Skin epidermis (tissue), 12 donors: ENCODE measurements at regions not wholly inside any gene's neighbourhood (a gene's known extent, or its start where the extent isn't known, plus 50 kb on each side); places are given as distances from the start of the nearest gene placed in this dataset.

Source experiments
- H3K27ac ChIP-seq, 21 experiments: fragments of 200-600 bp; sonication (generic) in 11 of 21; one replicate each; pipeline ENCODE4 v1.5.0; 2020; ENCODE audit warnings: mild to moderate bottlenecking in 3 of 21, inconsistent platforms in 2 of 21, moderate library complexity in 2 of 21
- H3K4me3 ChIP-seq, 7 experiments: fragments of 200-600 bp; sonication (generic) in 2 of 7; one replicate each; pipeline ENCODE4 v1.5.0; 2020; ENCODE audit warnings: inconsistent platforms in 2 of 7, mild to moderate bottlenecking in 2 of 7, moderate library complexity in 1 of 7

DNA sequence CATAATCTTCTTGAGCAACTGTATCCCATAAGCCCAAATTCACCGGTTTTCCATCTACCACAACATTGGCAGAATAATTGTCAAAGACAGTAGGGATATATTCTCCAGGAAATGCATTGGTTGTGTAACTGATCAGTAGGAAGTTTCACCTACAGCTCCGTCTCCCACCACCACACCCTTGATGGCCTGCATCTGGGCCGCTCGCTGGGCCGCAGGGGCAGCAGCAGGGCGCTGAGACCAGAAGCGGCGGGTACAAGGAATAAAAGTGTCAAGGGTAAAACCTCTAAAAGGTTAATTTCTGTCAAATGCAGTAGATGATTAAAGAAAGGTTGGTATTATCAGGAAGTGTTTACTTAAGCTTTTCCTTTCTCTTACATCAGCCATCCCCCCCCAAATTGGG is 167.6 kb upstream of the DKK2 start:
- H3K27ac ChIP-seq = no peak overlapping the region
- H3K4me3 ChIP-seq = no peak overlapping the region

DNA sequence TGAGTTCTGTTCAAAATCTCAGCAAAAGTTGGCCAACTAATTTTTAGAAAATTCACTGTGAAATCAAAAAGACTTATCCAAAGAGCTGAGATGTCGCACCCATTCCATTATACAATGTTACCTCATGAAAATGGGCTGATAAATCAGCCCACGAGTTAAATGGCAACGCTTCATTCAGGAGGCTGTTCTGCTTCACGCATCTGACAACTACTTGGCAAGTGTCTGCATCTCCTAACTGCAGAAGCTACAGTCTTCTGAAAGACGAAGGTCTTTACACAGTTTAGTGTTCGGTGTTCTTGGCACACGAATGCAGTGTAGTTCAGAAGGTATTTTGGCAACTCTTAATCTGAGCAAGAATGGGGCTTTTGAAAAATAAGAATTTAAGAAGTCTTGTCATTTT is 166.6 kb upstream of the DKK2 start:
- Histone ChIP-seq H3K4me3 (no peak overlapping the region), H3K27ac (no peak overlapping the region)

DNA sequence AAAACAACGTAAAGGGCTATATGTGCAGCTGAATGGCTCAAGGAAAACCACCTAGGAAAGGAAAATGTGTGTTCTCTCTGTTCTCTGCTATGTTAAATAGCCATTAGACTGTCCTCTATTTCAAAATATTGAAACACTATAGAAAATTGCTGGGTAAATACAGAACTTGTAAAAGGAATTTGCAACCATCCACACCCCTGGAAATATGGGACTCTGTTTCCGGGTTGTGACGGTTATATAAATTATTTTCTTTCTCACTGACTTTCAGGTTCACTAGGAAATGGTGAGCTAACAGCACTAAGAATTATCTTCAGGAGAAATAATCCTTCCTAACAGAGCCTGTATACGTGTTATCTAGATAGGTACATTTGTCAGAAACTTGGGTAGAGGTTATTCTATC is 161.0 kb upstream of the DKK2 start:
- H3K4me3 ChIP-seq = no peak overlapping the region
- H3K27ac ChIP-seq = no peak overlapping the region

DNA sequence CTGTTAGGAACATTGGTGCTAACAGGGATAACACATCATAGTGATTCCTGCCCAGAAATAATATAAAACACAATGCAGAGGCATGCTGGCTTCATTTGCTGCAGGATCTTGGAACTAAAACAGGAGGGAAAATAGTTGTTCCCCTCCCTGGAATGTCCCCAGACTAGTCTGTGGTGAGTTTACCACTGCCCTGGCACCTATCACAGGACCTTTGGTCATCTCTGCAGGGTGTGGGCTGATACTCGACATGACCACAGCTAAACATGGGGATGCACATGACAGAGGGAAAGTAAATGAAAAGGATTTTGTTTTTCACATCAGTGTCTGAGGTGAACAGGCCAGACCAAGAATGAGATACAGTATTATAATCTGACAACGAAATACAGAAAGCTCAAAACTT is 160.2 kb upstream of the DKK2 start:
- Histone ChIP-seq H3K27ac (no peak overlapping the region), H3K4me3 (no peak overlapping the region)

DNA sequence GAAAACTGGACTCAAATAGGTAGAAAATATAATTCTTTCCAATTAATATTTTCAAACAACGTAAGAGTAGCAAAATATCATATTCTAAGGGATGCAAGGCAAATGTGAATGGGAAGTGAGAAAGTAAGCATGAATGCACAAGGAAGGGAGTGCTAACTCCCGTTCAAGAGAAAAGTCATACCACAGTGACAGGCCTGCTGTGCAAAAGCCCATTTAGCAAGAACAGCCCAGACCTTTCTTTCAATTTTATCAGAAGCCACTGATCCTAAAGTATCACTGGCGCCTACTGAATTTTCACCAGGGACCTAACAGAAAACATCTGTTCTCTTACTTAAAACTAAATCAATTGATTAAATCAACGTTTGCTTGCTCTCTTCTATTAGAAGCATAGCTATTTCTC is 157.9 kb upstream of the DKK2 start:
- H3K27ac ChIP-seq = no peak overlapping the region
- H3K4me3 ChIP-seq = no peak overlapping the region

DNA sequence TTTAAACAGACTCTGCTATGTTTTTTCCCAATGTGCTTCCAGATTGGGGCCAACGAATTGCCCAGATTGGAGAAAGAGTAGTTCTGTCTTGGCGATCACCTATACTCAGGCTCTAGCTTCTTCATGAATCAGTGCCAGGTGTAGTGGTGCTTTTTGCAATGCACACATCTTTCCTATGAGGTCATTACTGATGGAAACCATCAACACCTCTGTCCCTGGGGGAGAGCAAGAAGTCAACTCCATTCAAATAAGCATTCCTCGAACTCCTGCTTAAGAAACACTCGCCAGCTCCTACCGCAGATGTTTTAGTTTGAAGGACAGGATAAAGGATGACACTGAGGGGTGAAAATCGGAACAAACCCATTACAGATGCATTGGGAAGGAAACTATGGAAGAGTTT is 156.5 kb upstream of the DKK2 start:
- Histone ChIP-seq H3K4me3 (no peak overlapping the region), H3K27ac (no peak overlapping the region)

DNA sequence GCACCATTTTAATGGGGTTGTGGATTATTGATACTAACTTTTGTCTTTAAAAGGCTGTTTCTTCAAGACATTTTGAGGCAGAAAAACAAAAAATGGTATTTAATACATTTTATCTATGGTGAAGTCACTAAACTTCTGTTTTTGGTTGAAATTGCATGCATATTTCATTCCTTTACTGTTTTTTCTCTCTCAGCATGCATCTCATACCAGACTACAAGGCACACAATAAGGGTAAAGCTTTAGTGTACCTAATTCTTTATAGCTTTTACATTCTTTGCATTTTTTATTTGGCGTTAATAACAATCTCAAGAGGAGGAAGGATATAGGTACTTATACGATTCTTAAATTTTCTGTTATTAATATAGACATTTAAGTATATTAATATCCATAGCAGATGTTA is 151.0 kb upstream of the DKK2 start:
- H3K27ac ChIP-seq = no peak overlapping the region
- H3K4me3 ChIP-seq = no peak overlapping the region

DNA sequence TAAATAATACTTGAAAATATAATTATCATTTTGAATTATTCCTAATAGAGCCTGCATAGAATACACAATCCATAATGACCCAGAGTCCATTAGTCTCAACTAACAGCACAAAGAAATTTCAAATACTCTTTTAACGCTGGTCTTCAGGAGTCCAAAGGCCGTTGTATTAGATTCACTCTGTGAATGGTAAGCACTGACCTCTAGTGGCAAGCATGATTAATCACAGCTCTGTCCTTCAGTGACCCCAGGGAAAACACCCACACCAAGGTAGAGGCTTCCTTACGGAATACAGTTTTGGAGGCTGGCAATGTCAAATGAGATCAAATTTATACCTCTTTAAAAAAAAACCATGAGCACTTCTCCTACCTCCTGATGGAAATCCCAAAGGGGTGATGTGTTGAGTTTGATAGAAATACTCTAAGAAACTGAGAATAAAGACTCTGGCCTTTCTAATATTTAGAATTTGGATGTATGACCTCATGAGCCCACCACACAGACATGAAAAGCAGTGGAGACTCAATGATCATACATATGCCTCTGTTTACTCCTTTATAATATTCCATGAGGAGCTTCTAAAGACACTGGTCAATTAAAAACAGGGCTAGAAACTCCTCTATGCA is 147.2 kb upstream of the DKK2 start:
- H3K4me3 ChIP-seq = no peak overlapping the region
- no peak overlapping the region for H3K27ac ChIP-seq

DNA sequence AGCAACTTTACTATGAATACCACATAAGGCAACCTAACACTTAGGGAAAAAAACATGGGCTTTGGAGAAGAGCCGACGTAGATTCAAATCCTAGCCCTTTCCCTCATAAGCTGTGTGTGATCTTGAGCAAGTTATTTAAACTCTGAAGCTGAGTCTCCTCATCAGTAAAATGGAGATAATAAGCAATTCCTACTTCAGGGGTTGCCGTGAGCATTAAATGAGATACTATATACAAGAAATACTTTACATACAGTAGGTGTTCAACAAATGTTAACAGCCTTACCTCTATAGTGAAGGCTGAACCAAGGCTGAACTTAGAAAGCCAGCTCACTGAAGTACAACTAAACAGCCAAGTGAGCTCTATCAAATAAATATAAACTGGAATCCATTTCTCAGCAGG is 146.2 kb upstream of the DKK2 start:
- no peak overlapping the region for H3K4me3 ChIP-seq
- no peak overlapping the region for H3K27ac ChIP-seq

DNA sequence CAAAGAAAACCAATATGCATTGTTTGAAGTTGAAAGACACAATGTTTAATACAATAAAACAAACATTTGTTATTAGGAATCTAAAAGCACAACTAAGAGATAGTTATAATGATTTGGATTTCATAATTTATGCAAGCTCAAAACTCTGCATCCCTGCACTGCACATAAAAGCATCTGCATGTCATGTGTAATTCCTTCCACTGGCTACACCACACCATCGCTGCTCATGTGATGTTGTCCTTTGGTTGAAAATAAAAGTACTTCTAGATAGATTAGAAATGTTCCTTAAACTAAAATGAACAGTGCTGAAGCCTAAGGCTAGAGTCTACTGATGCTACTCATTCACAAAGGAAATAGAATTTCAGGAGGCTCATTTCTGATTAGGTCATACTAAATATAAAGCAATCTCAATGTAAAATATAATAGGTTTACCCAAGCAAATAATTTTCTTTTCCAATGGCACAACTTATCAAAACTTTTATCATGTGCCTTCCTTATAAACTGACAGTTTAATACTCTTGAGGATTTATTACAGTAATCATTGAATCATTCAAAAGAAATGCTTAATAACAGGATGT is 130.8 kb upstream of the DKK2 start:
- H3K4me3 ChIP-seq = no peak overlapping the region

DNA sequence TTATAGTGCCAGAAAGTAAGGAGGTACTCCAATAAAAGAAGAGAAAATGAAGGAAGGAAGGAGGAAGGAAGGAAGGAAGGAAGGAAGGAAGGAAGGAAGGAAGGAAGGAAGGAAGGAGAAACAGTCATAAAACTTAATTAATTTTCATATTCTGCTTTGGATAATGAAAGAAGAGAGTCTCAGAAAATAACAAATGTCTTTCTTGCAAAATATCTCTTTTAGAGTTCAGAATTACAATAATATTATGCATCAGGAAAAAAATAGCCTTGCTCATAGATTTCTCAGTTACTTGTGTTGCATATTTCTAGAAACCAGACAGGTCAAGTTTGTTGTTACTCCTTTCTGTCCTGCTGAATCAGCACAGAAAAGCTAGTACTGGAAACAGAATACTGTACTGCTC is 130.1 kb upstream of the DKK2 start:
- Histone ChIP-seq H3K4me3 (no peak overlapping the region), H3K27ac (no peak overlapping the region)

More for the DNA sequence above, 130.8 kb upstream of the DKK2 start:
- H3K27ac ChIP-seq = no peak overlapping the region

DNA sequence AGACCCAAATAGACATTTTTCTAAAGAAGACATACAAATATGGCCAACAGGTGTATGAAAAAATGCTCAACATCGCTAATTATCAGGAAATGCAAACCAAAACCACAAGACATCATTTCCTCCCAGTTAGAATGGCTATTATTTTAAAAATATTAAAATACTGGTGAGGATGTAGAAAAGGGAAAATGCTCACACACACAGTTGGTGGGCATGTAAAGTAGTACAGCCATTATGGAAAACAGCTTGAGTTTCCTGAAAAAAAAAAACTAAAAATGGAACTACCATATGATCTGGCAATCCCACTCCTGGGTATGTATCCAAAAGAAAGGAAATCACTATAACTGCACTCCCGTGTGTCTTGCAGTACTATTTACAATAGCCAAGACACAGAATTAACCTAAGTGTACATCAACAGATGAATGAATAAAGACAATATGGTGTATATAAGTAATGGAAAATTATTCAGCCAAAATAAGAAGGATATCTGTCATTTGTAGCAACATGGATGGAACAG is 128.9 kb upstream of the DKK2 start:
- Histone ChIP-seq H3K27ac (no peak overlapping the region), H3K4me3 (no peak overlapping the region)

DNA sequence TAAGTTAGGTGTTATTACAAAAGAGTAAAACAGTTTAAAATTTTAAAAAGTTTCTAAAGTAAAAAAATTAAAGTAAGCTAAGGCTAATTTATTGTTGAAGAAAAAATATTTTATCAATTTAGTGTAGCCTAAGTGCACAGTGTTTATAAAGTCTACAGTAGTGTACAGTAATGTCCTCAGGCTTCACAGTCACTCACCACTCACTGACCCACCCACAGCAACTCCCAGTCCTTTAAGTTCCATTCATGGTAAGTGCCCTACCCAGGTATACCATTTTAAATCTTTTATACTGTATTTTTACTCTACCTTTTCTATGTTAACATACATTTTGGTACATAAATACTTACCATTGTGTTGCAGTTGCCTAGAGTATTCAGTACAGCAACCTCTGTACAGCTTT is 120.3 kb upstream of the DKK2 start:
- Histone ChIP-seq H3K27ac (no peak overlapping the region), H3K4me3 (no peak overlapping the region)

DNA sequence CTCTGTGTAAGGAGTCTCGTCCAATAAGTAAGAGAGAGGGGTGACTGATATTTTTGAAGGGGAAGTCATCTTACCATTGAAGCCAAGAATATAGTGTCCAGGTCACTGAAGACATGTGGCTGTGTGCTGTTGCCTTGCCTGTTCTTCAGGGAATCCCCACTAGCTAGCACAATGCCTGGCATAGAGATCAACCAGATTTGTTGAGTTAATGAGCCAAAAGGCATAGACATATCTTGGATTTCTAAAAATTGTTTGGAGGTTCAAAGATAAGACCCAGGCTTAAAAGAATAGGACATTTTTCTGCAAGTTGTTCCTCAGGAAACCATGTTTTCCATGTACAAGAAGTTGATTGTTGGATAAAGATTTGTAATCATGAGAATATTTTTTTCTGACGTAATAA is 119.3 kb upstream of the DKK2 start:
- H3K4me3 ChIP-seq = no peak overlapping the region
- H3K27ac ChIP-seq = no peak overlapping the region

DNA sequence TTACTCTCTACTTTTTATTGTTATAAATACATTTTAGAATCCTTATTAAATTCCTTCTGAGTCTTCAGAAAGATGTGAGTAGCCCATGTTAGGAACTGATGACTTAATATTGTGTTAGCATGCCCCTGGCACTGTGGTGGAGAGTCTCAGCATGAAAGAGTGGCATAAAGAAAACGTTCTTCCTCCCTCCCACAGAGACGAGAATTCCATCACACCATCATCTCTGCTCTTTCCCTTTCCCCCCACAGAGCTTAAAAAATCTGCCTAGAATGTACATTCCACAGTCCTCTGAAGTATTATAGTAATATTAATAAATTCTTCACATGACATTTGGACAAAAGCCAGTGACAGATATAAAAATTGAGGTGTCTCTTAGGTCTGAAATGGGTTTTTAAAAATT is 117.8 kb upstream of the DKK2 start:
- Histone ChIP-seq H3K4me3 (no peak overlapping the region), H3K27ac (no peak overlapping the region)

DNA sequence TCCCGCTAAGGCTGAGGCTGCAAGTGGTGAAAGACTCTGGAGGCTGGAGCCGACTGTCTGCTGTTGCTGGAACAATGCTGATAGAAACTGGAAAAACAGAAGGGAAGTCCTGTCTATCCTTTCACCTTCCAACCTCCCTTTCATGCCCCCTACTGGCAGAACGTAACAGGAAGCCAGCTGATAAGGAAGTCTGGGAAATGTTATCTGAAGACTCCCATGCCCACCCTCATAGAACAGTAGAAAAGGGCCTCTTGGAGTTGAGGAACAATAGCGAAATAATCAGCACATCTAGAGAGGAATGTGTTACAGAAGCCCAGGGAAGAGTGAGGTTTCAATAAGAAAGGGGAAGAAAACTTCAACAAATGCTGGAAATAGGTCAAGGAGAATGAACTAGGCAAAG is 117.1 kb upstream of the DKK2 start:
- Histone ChIP-seq H3K4me3 (no peak overlapping the region), H3K27ac (no peak overlapping the region)

DNA sequence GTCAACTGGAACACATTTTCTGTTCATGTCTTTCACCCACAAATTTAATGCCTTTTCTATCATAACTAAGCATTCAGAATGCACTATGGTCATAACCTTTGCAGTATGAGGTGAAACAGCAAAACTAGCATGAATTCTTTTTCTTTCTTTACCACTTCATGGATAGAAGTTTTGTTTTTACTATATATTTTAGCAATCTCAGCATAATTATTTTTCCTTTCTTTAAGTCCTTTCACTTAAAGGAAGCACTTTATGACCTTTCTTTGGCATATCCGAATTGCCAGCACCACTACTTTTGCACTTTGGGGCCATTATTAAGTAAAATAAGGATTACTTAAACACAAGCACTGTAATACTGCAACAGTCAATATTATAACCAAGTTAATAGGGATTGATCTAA is 115.1 kb upstream of the DKK2 start:
- no peak overlapping the region for H3K27ac ChIP-seq
- no peak overlapping the region for H3K4me3 ChIP-seq

DNA sequence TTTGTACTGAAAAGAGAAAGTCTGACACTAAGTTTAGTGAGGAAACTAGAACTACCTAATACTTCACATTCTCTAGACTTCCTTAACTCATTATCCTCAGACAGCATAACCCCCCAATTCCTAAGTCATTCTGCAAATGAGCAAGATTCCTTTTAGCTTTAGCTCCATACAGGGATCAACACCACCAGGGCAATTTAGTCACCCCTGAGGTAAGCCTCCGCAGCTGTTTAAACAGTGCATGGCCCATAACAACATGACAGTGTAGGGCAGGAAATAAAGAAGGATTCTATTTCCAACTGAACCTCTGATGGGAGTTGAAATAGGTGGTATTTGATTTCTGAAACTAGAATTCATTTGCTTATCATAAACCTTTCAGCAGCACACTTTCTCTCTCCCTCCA is 112.8 kb upstream of the DKK2 start:
- Histone ChIP-seq H3K4me3 (no peak overlapping the region), H3K27ac (no peak overlapping the region)

DNA sequence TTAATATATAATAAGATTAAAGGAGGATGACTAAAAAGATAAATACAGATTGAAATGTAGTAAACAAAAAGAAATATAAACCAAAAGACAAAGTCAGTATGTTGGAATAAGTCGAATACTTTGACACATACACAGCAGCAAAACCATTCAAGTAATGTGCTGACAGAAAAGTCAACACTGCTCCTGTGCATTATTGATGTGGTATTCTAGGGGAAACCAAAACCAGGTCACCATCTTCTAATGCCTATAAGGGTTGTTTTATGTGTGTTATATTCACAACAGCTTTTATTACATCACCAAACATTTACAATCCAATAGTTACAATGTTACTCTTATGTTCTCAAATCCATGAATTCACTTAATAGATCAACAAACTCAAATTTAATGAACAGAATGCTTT is 111.8 kb upstream of the DKK2 start:
- no peak overlapping the region for H3K4me3 ChIP-seq

DNA sequence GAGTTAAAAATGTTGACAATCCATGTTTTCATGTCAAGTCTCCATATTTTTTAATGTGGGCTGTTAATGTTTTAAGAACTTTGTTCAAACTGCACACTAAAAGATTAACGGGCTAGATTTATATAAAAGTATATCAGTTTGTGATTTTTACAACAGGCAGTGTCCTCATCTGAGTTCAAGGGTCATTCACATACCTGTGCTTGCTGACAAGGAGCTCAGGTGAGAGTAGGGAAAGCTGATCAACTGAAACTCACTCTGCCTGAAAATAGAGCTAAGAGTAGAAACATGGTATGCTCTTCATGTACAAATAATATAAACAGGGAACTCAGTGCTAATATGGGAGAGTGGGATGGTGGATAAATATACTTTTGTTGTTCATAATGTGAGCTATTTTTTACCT is 102.3 kb upstream of the DKK2 start:
- Histone ChIP-seq H3K27ac (no peak overlapping the region), H3K4me3 (no peak overlapping the region)

More for the DNA sequence above, 111.8 kb upstream of the DKK2 start:
- H3K27ac ChIP-seq = no peak overlapping the region

DNA sequence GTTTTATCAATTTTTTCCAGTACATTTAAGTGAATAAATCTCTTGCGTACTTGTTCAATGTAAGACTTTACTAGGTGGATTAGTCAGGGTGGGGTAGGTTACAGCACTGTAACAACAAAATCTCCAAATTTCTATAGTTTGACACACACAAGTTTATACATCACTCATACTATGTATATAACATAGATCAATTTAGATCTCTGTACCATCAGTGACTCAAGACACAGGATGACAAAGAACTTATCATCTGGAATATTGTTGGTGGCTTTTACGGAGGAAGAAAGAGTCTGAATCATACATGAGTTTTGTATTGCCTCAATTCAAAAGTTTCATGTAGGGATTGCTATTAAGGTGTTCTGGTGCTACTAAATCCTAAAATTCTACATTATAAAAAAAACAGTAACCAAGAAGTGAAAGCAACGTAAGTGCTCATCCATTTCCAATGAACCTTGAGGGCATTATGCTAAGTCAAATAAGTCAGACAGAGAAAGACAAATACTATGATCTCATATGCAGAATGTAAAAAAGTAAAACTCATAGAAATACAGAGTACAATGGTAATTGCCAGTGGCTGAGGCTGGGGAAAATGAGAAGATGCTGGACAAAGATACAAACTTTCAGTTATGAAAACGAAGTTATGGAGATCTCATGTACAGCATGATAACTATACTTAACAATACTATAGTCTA is 98.0 kb upstream of the DKK2 start:
- Histone ChIP-seq H3K4me3 (no peak overlapping the region), H3K27ac (no peak overlapping the region)

DNA sequence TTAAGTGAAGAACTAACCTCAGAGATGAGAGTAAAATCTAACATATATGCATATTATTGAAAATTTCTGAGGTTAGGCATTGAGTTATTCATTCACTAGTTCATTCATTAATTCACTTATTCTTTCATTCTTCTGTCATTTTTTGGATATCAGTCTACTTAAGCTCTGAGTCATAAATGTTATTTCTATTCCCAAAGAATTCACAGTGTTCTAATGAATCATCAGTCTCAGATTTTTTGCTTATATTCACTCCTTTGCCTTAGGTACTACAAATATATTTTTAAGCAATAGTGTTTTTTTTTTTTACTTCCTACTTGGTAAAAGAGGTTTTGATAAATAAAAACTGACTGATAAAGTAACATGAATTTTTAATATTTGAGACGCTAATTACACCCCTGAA is 95.2 kb upstream of the DKK2 start:
- no peak overlapping the region for H3K27ac ChIP-seq
- H3K4me3 ChIP-seq = no peak overlapping the region
